Nucleus accumbens (tissue), 56 donors: ENCODE measurements at regions not wholly inside any gene's neighbourhood (a gene's known extent, or its start where the extent isn't known, plus 50 kb on each side); places are given as distances from the start of the nearest gene placed in this dataset.
"Not testable (repeated sequence)": the region's sequence is repeated elsewhere in the genome, so short reads cannot be mapped to it uniquely, and the experiment has no call there.

Experiments used
- DNase-seq, 56 donors: peaks; one replicate each; lab custom pipeline; 2025; lab: John Stamatoyannopoulos, UW

- DNase-seq: no peak
Observed at GRCh38 chr12:62170241-62170640, 90.0 kb upstream of the USP15 start.

- peak in 8 of 56 donors; percentile 3 to 31 (median 12) for DNase-seq
Observed at GRCh38 chr12:62190689-62191490, 69.3 kb upstream of the USP15 start.

- peak in 6 of 56 donors; percentile 8 to 31 (median 11) for DNase-seq
Observed at GRCh38 chr12:62191491-62192179, 68.6 kb upstream of the USP15 start.

DNA sequence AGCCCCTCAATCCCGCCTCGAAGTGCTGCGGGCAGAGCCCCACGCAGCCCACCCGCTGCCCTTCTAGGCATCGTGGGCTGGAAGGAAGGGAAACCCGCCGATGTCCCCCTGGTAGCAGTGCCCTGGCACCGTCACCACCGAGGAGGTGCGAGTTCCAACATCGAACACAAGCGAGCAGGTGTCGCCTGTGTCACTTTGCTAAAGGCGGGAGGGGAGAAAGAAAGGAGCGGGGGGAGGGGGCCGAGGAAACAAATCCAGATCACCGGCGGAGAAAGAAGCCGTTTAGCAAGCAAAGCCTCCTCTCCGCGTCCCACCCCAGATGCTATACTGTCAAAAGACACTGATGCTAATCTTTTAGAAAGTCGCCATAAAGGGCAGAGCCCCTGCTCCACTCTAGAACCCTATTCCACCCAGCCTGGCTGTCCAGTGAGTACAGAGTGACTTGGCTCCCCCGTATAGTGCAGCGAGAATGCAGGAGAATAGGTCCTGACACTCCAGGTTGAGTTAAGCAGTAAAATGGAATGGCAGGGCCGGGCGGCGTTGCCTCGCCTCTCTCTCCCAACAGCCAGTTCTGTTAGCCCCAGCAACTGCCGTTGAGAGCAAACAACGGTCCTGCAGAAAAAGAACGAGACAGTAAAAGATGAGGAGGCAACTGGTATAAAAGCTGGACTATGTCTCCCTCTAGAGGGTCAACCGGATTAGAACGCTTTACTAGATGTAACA, 67.9 kb upstream of the USP15 start:
- peak in 44 of 56 donors; percentile 2 to 69 (median 30) for DNase-seq

DNA sequence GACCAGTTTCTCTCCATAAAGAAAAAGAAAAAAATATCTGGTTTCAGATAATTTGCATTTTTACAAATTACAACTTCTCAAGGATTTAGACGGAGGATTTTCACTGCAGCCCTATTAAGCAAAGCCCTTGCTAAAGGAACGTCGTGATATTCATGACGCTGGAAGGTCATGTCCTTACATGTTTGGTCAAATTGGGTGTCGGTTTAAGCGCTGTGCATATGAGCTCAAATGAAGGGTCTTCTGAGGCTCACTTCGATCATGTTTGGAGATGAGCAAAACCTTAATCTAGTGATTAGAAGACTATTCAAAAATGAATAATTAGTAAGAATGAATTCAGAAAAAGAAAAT, 67.3 kb upstream of the USP15 start:
- no peak for DNase-seq

GRCh38 chr12:62194031-62194430, 66.2 kb upstream of the USP15 start:
- no peak for DNase-seq

GRCh38 chr12:62194616-62195015, 65.6 kb upstream of the USP15 start:
- DNase-seq: no peak

GRCh38 chr12:62196146-62196545, 64.1 kb upstream of the USP15 start:
- DNase-seq: no peak

GRCh38 chr12:62202861-62203260, 57.3 kb upstream of the USP15 start:
- DNase-seq: not testable (repeated sequence)

- DNase-seq: no peak
Observed at GRCh38 chr12:62205346-62205745, 54.9 kb upstream of the USP15 start.

GRCh38 chr12:62207248-62207647, 53.0 kb upstream of the USP15 start:
- no peak for DNase-seq
